ENCODE measurements at regions not wholly inside any gene's neighbourhood (a gene's known extent, or its start where the extent isn't known, plus 50 kb on each side); places are given as distances from the start of the nearest gene placed in this dataset.

- no peak for TF ChIP-seq CTCF (IDR thresholded peaks at IDR 0.05; ENCODE audit: unreplicated experiment)
- Mint-ChIP-seq H3K36me3 (no peaks in the 10 kb centered on the region), H3K27me3 (ENCODE audit: low read depth) (no peaks in the 10 kb centered on the region), H3K9me3 (peaks cover 5% of the 10 kb centered on the region), H3K4me1 (peaks cover 26% of the 10 kb centered on the region), H3K4me3 (no peak overlapping the region), H3K27ac (no peak overlapping the region)
- no peak for DNase-seq (ENCODE audit: low spot score in 2 of 2, unreplicated experiment in 2 of 2)
Measured at GRCh38 chr11:35892166-35892565, 51.7 kb upstream of the LDLRAD3 start.

- Mint-ChIP-seq H3K9me3 (peaks cover 3% of the 10 kb centered on the region), H3K4me1 (peaks cover 21% of the 10 kb centered on the region), H3K27ac (peak overlapping the region; percentile 51), H3K27me3 (ENCODE audit: low read depth) (no peaks in the 10 kb centered on the region), H3K4me3 (no peak overlapping the region), H3K36me3 (no peaks in the 10 kb centered on the region)
- no peak for TF ChIP-seq CTCF (IDR thresholded peaks at IDR 0.05; ENCODE audit: unreplicated experiment)
- peak in 1 of 2 experiments; percentile 44 for DNase-seq (ENCODE audit: low spot score in 2 of 2, unreplicated experiment in 2 of 2)
Measured at GRCh38 chr11:35893796-35894475, 49.9 kb upstream of the LDLRAD3 start.

Measured in mesothelial cell of epicardium (in vitro differentiated cells).